Esophagus muscularis mucosa (tissue), 3 donors: ENCODE measurements at regions not wholly inside any gene's neighbourhood (a gene's known extent, or its start where the extent isn't known, plus 50 kb on each side); places are given as distances from the start of the nearest gene placed in this dataset.
"Not testable (repeated sequence)": the region's sequence is repeated elsewhere in the genome, so short reads cannot be mapped to it uniquely, and the experiment has no call there.

Source experiments
- POLR2A ChIP-seq: fragments of 450-650 bp; IDR thresholded peaks from one replicate; pipeline ENCODE4 v1.6.1; 2017; ENCODE audit warnings: antibody characterized with exemption, moderate library complexity, mild to moderate bottlenecking, low read depth
- TF ChIP-seq, protein P1 (sequence below), 3 experiments: fragments of 200-600 bp in 2 of 3; fragments of 450-650 bp in 1 of 3; sonication (generic) in 2 of 3; IDR thresholded peaks; one replicate each; pipeline ENCODE4 v1.5.1; 2017 to 2019; ENCODE audit warnings: antibody characterized with exemption in 3 of 3, mild to moderate bottlenecking in 2 of 3, moderate library complexity in 1 of 3

- TF ChIP-seq POLR2A, result not testable (repeated sequence)
- TF ChIP-seq, protein P1, sequence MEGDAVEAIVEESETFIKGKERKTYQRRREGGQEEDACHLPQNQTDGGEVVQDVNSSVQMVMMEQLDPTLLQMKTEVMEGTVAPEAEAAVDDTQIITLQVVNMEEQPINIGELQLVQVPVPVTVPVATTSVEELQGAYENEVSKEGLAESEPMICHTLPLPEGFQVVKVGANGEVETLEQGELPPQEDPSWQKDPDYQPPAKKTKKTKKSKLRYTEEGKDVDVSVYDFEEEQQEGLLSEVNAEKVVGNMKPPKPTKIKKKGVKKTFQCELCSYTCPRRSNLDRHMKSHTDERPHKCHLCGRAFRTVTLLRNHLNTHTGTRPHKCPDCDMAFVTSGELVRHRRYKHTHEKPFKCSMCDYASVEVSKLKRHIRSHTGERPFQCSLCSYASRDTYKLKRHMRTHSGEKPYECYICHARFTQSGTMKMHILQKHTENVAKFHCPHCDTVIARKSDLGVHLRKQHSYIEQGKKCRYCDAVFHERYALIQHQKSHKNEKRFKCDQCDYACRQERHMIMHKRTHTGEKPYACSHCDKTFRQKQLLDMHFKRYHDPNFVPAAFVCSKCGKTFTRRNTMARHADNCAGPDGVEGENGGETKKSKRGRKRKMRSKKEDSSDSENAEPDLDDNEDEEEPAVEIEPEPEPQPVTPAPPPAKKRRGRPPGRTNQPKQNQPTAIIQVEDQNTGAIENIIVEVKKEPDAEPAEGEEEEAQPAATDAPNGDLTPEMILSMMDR (IDR thresholded peaks at IDR 0.05), result not testable (repeated sequence)
Measured at GRCh38 chr5:145643214-145643613, 191.9 kb downstream of the PRELID2 start.
